ENCODE measurements at regions not wholly inside any gene's neighbourhood (a gene's known extent, or its start where the extent isn't known, plus 50 kb on each side); places are given as distances from the start of the nearest gene placed in this dataset.

DNA sequence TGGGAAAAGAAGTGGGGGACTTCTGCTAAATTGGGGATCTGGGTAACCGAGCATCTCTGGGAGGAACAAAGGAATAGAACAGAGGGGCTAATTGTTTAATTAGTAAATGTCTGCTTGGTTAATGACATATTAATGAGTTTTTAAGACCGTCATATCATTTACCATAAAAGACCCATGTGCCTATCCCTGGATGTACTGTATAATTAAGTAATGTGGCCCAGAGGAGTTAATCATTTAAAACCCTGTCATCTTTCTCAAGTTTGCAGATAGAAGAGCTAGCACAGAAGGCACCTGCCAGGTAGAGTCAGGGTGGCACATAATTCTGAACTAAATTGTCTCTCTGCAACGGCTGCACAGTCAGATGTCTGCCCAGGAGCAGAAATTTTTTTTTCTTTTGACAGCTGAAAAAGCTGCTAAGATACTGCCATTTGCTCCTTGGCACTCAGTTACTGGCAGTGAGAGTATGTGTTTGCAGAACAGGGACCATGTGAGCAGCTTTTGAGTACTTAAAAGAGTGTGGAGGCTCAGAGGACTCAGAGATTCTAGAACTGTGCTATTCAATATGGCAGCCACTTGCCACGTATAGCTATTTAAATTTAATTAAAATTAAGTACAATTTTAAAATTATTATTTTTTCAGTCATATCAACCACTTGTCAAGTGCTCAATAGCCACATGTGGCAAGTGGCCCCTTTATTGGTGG lies 202.7 kb upstream of the SLC35B3 start:
- TF ChIP-seq CTCF (IDR thresholded peaks at IDR 0.05) = no peak
- TF ChIP-seq POLR2AphosphoS5 (IDR thresholded peaks at IDR 0.05; ENCODE audit: low read depth, low read length) = no peak
- no peak for TF ChIP-seq REST (IDR thresholded peaks at IDR 0.05; ENCODE audit: insufficient read depth in 1 of 2, low read depth in 2 of 2, low read length in 1 of 2)
- TF ChIP-seq TCF7L2 (IDR thresholded peaks at IDR 0.05; ENCODE audit: low read depth, low read length) = no peak
- no peak for TF ChIP-seq SIN3A (IDR thresholded peaks at IDR 0.05; ENCODE audit: borderline replicate concordance, insufficient read depth, low read depth, low read length)

Data from Panc1 (cell line).